Testis (tissue), 2 donors: ENCODE measurements at regions not wholly inside any gene's neighbourhood (a gene's known extent, or its start where the extent isn't known, plus 50 kb on each side); places are given as distances from the start of the nearest gene placed in this dataset.

Experiments
- DNase-seq: peaks from one replicate; pipeline ENCODE4 v3.0.0-alpha.2; 2019
- H3K27ac ChIP-seq, 2 donors: fragments of 200-600 bp; sonication (generic); one replicate each; pipeline ENCODE4 v1.5.1; 2019
- H3K27me3 ChIP-seq: fragments of 200-600 bp; sonication (generic); one replicate; pipeline ENCODE4 v1.5.1; 2019
- H3K36me3 ChIP-seq: fragments of 200-600 bp; sonication (generic); one replicate; pipeline ENCODE4 v1.5.1; 2017; ENCODE audit warnings: low read depth; ENCODE audit errors: missing control alignments
- H3K4me1 ChIP-seq: fragments of 200-600 bp; sonication (generic); one replicate; pipeline ENCODE4 v1.5.1; 2019
- H3K4me3 ChIP-seq, 2 donors: fragments of 200-600 bp; sonication (generic); one replicate each; pipeline ENCODE4 v1.5.1; 2017 to 2019
- H3K9me3 ChIP-seq: fragments of 200-600 bp; sonication (generic); one replicate; pipeline ENCODE4 v1.5.1; 2017
- POLR2A ChIP-seq: fragments of 450-650 bp; IDR thresholded peaks from one replicate; pipeline ENCODE4 v1.6.1; 2017; ENCODE audit warnings: antibody characterized with exemption, mild to moderate bottlenecking, moderate library complexity
- WGBS, 2 donors: methylation state at CpG; one replicate each; pipeline ENCODE4 v1.1.5; 2018; 5-methylcytosine and 5-hydroxymethylcytosine counted together
- intact Hi-C: fragments of 100-400 bp; cut with DNase I; formaldehyde crosslinking; loops from one replicate; pipeline ENCODE4 v1.15.1; 2023; ENCODE audit warnings: low total_unique reads
- TF ChIP-seq, protein P1 (sequence below), 3 experiments: fragments of 450-650 bp in 2 of 3; fragments of 200-600 bp in 1 of 3; sonication (generic) in 1 of 3; IDR thresholded peaks; one replicate each; pipeline ENCODE4 v1.5.1; 2016 to 2019; ENCODE audit warnings: antibody characterized with exemption in 3 of 3, mild to moderate bottlenecking in 2 of 3, moderate library complexity in 1 of 3

DNA sequence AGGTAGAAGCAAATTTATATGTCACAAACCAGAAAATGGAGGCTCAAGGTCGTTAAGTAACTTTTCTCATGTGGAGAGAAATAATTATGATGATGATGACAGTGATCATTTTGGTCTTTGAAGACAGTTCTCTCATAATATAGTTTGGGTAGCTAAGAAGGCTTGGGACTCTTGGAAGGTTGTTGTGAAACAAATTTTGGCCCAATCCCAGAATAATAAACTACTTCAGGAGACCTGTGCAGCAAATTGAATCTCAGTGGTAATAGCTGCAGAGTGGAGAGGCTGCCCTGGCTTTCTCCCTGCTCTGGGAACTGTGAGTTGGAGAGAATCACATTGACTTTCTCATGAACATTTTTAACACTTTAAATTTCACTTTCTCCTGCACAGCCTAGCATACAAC, 217.2 kb upstream of the BOD1L1 start:
- Histone ChIP-seq H3K27ac (peak overlapping the region in 1 of 2 donors; percentile 28), H3K4me1 (peaks cover under 1% of the 10 kb centered on the region), H3K9me3 (no peaks in the 10 kb centered on the region), H3K4me3 (no peak overlapping the region), H3K27me3 (no peaks in the 10 kb centered on the region), H3K36me3 (no peaks in the 10 kb centered on the region)
- intact Hi-C loops, result no loop called here
- DNase-seq, result no peak
- WGBS, 2 donors, result 35 to 56% methylated on average over 1 of the region's 1 CpG
- TF ChIP-seq, protein P1, sequence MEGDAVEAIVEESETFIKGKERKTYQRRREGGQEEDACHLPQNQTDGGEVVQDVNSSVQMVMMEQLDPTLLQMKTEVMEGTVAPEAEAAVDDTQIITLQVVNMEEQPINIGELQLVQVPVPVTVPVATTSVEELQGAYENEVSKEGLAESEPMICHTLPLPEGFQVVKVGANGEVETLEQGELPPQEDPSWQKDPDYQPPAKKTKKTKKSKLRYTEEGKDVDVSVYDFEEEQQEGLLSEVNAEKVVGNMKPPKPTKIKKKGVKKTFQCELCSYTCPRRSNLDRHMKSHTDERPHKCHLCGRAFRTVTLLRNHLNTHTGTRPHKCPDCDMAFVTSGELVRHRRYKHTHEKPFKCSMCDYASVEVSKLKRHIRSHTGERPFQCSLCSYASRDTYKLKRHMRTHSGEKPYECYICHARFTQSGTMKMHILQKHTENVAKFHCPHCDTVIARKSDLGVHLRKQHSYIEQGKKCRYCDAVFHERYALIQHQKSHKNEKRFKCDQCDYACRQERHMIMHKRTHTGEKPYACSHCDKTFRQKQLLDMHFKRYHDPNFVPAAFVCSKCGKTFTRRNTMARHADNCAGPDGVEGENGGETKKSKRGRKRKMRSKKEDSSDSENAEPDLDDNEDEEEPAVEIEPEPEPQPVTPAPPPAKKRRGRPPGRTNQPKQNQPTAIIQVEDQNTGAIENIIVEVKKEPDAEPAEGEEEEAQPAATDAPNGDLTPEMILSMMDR (IDR thresholded peaks at IDR 0.05), result no peak
- no peak for TF ChIP-seq POLR2A

- Histone ChIP-seq H3K27ac (peak overlapping the region; percentile 5 to 47), H3K9me3 (no peaks in the 10 kb centered on the region), H3K4me3 (no peak overlapping the region), H3K4me1 (peaks cover 23% of the 10 kb centered on the region), H3K27me3 (no peaks in the 10 kb centered on the region), H3K36me3 (no peaks in the 10 kb centered on the region)
- intact Hi-C loops, result no loop called here
- TF ChIP-seq POLR2A, result no peak
- DNase-seq, result no peak
- WGBS, 2 donors, result 31 to 59% methylated on average over 2 of the region's 2 CpGs
These were observed 222.3 kb upstream of the BOD1L1 start for GRCh38 chr4:13849778-13850177.

- 88% methylated on average over 12 of the region's 12 CpGs for WGBS, 2 donors
- Histone ChIP-seq H3K4me3 (no peak overlapping the region), H3K27me3 (no peaks in the 10 kb centered on the region), H3K27ac (peak overlapping the region; percentile 26 to 47), H3K4me1 (peaks cover 23% of the 10 kb centered on the region), H3K36me3 (no peaks in the 10 kb centered on the region), H3K9me3 (no peaks in the 10 kb centered on the region)
- no peak for DNase-seq
- intact Hi-C loops, result no loop called here
- TF ChIP-seq, protein P1 (IDR thresholded peaks at IDR 0.05), result no peak
- TF ChIP-seq POLR2A, result no peak
These were observed 223.8 kb upstream of the BOD1L1 start for GRCh38 chr4:13851085-13851940.

GRCh38 chr4:13852411-13852810, 224.9 kb upstream of the BOD1L1 start:
- peak overlapping the region; percentile 26 to 42 for H3K27ac ChIP-seq
- no peak overlapping the region for H3K4me3 ChIP-seq
- DNase-seq, result no peak
- H3K9me3 ChIP-seq, result no peaks in the 10 kb centered on the region
- TF ChIP-seq, protein P1 (IDR thresholded peaks at IDR 0.05), result no peak
- TF ChIP-seq POLR2A, result no peak
- no peaks in the 10 kb centered on the region for H3K36me3 ChIP-seq
- intact Hi-C loops, result no loop called here
- 82 to 100% methylated on average over 1 of the region's 1 CpG for WGBS, 2 donors
- peaks cover 23% of the 10 kb centered on the region for H3K4me1 ChIP-seq
- no peaks in the 10 kb centered on the region for H3K27me3 ChIP-seq

DNA sequence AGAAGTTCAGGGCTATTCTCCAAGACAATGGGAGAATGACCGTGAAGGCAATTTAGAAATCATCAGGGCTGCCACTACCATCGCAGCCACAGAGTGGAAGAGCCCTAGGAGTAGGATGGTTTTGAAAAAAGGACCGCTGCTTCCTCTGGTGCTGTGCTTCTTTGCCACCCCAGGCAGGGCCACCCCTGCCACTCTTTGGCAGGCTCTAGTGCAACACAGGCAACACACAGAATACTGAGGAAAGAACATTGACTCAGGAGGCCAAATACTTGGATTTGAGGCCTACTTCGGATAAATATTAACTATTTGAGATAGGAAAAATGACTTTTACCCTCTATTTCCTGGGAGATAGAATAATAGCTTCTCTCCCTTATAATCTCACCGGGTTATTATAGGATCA, 228.9 kb upstream of the BOD1L1 start:
- Histone ChIP-seq H3K9me3 (no peaks in the 10 kb centered on the region), H3K4me1 (peaks cover 5% of the 10 kb centered on the region), H3K27me3 (no peaks in the 10 kb centered on the region), H3K27ac (no peak overlapping the region), H3K4me3 (no peak overlapping the region), H3K36me3 (no peaks in the 10 kb centered on the region)
- intact Hi-C loops, result no loop called here
- WGBS, 2 donors, result 87 to 93% methylated on average over 5 of the region's 5 CpGs
- no peak for DNase-seq
- TF ChIP-seq, protein P1 (IDR thresholded peaks at IDR 0.05), result no peak
